Gastrocnemius medialis (tissue), 4 donors: ENCODE measurements at regions not wholly inside any gene's neighbourhood (a gene's known extent, or its start where the extent isn't known, plus 50 kb on each side); places are given as distances from the start of the nearest gene placed in this dataset.

Experiments
- POLR2A ChIP-seq, 2 donors: fragments of 450-650 bp; IDR thresholded peaks; one replicate each; pipeline ENCODE4 v1.6.1; 2017; ENCODE audit warnings: antibody characterized with exemption in 2 of 2, mild to moderate bottlenecking in 2 of 2, moderate library complexity in 2 of 2
- TF ChIP-seq, protein P1 (sequence below), 5 experiments: fragments of 450-650 bp in 3 of 5; fragments of 200-600 bp in 2 of 5; sonication (generic) in 2 of 5; IDR thresholded peaks in 4 of 5; conservative IDR thresholded peaks in 1 of 5; 1 replicate in 4 of 5; 2 replicates in 1 of 5; pipeline ENCODE4 v1.5.1; 2016 to 2019; ENCODE audit warnings: antibody characterized with exemption in 5 of 5, mild to moderate bottlenecking in 3 of 5, moderate library complexity in 3 of 5

DNA sequence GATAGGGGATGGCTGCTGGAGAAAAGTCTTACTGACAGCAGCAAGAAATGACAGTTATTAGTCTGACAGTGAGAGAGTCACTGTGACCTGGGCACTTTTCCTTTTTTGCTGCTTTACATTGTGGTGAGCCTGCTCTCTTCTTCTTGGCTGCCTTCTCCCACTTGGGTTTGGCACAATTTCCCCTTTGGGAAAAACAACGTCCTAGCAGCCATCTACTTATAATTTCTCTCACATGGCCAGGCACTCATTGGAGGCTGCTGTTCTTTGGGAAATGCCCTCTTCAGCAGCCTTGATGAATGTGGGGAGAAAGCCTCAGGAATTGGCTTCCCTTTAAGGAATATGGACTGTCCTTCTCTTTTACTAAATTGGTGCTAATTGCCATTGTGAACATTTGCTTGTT, 60.4 kb upstream of the SLC1A4 start:
- no peak for TF ChIP-seq POLR2A (IDR thresholded peaks at IDR 0.05)
- TF ChIP-seq, protein P1, sequence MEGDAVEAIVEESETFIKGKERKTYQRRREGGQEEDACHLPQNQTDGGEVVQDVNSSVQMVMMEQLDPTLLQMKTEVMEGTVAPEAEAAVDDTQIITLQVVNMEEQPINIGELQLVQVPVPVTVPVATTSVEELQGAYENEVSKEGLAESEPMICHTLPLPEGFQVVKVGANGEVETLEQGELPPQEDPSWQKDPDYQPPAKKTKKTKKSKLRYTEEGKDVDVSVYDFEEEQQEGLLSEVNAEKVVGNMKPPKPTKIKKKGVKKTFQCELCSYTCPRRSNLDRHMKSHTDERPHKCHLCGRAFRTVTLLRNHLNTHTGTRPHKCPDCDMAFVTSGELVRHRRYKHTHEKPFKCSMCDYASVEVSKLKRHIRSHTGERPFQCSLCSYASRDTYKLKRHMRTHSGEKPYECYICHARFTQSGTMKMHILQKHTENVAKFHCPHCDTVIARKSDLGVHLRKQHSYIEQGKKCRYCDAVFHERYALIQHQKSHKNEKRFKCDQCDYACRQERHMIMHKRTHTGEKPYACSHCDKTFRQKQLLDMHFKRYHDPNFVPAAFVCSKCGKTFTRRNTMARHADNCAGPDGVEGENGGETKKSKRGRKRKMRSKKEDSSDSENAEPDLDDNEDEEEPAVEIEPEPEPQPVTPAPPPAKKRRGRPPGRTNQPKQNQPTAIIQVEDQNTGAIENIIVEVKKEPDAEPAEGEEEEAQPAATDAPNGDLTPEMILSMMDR (IDR thresholded peaks at IDR 0.05 in 4 of 5, conservative IDR thresholded peaks at IDR 0.05 in 1 of 5), result no peak
